Memory B cell (primary cell): ENCODE measurements at regions not wholly inside any gene's neighbourhood (a gene's known extent, or its start where the extent isn't known, plus 50 kb on each side); places are given as distances from the start of the nearest gene placed in this dataset.
"Not testable (repeated sequence)": the region's sequence is repeated elsewhere in the genome, so short reads cannot be mapped to it uniquely, and the experiment has no call there.

ENCODE experiments used
- ATAC-seq: fragments of 150-1000 bp; cut with Tn5 transposase; 2 replicates; pipeline ENCODE4 v1.10.0; 2021; ENCODE audit warnings: low read depth, mild to moderate bottlenecking, moderate library complexity
- DNase-seq, 2 donors: peaks; one replicate each; pipeline ENCODE4 v3.0.0; 2022; ENCODE audit warnings: low spot score in 2 of 2
- H3K27ac Mint-ChIP-seq: one replicate; pipeline ENCODE4 v1.8.0; 2022; ENCODE audit warnings: mild to moderate bottlenecking, moderate library complexity, mixed read lengths
- H3K27me3 Mint-ChIP-seq: one replicate; pipeline ENCODE4 v1.8.0; 2022; ENCODE audit warnings: mixed read lengths
- H3K36me3 Mint-ChIP-seq: one replicate; pipeline ENCODE4 v1.8.0; 2022; ENCODE audit warnings: mild to moderate bottlenecking, mixed read lengths
- H3K4me1 Mint-ChIP-seq: one replicate; pipeline ENCODE4 v1.8.0; 2022; ENCODE audit warnings: mixed read lengths
- H3K4me3 Mint-ChIP-seq: one replicate; pipeline ENCODE4 v1.8.0; 2022; ENCODE audit warnings: mild to moderate bottlenecking, moderate library complexity, mixed read lengths
- H3K9me3 Mint-ChIP-seq: one replicate; pipeline ENCODE4 v1.8.0; 2022; ENCODE audit warnings: mixed read lengths

DNA sequence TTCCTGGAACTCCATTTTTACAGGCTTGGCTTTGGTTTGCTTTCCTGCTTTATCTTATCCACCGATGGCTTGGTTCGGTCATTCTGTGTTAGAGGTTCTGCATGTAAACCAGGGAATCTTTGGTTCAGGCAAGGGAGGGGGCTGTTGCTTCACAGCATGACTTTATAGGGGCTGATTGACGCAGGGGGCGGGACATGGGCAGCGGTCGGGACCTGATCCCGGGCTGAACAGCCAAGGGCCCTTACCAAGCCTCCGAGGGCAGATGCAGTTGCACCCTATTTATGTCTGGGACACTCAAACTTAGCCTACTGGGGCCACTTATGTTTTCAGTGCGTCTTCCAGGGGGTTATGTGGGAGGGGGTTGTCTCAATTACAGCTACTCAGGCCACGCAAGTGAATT is 312.4 kb downstream of the ZNF536 start:
- peaks cover 1% of the 10 kb centered on the region for H3K9me3 Mint-ChIP-seq
- no peaks in the 10 kb centered on the region for H3K27me3 Mint-ChIP-seq
- no peaks in the 10 kb centered on the region for H3K4me1 Mint-ChIP-seq
- ATAC-seq (no peak), DNase-seq (no peak)
- no peaks in the 10 kb centered on the region for H3K36me3 Mint-ChIP-seq
- no peak overlapping the region for H3K27ac Mint-ChIP-seq
- H3K4me3 Mint-ChIP-seq, result no peak overlapping the region

DNA sequence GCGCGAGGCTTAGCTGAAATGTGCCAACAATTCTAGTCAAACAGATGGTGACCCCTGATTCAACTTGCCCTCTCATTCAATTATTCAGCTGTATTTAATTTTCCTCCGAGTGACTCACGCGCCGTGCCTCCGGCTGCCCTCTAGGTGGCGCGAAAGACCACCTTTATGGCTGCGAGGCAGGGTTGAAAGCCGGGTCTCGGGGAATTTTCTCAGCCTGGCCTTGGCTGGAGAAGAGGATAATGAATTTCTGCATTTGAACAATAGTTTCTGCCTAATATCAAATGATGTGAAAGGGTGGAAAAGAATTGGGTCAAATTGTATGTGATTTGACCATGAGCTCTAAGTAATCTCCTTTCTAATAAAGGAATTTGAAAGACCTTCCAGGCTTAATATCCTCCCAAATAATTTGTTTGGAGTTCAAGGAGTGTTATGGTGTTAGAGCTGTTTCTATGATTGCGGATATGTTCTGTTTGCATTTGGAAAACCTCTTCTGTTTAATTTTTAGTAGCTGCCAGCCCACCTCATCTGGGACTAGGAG is 310.9 kb downstream of the ZNF536 start:
- peak in 1 of 2 donors; percentile 17 for DNase-seq
- H3K4me1 Mint-ChIP-seq, result no peaks in the 10 kb centered on the region
- no peak overlapping the region for H3K4me3 Mint-ChIP-seq
- no peaks in the 10 kb centered on the region for H3K36me3 Mint-ChIP-seq
- H3K27ac Mint-ChIP-seq, result no peak overlapping the region
- no peak for ATAC-seq
- peaks cover 1% of the 10 kb centered on the region for H3K9me3 Mint-ChIP-seq
- H3K27me3 Mint-ChIP-seq, result no peaks in the 10 kb centered on the region

DNA sequence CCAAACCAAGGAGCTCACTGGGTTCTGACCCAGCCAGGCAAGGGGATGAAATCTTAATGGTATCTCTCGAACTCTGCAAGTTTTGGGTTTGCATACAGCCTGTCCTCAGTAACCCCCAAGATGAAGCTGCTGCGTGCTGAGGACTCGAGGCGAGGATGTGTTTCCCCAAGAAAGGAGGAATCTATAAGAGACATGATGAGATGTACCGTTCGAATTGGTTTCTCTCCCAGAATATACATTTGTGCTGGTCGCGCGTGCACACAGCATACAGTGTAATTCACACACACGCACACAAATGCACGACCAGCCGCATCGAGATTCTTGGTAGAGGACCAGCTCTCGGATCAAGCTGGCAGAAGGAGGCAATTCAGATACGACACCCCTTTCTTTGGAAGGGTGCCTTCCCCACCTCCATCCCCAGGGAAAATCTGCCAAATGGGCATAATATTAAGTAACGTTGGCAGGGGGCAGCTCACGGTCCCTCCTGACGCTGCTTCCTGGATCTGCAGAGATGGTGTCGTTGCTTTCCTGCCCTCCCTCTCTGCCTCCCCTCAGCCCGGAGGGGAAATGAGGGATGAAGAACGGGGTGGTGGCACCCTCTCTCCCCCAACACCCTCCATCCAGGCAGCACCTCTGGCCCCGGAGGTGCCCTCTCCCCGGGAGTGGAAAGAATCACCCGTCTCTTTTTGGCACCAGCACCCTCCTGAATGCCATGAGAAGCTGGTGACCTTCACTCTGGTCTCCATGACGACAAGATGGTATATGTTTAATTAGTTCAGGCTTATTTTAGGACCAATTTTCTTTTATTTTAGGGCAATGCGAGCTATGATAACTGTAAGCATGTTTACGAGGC is 310.2 kb downstream of the ZNF536 start:
- Mint-ChIP-seq H3K27me3 (no peaks in the 10 kb centered on the region), H3K4me1 (no peaks in the 10 kb centered on the region), H3K4me3 (no peak overlapping the region), H3K27ac (no peak overlapping the region), H3K9me3 (peaks cover 1% of the 10 kb centered on the region), H3K36me3 (no peaks in the 10 kb centered on the region)
- DNase-seq (no peak), ATAC-seq (no peak)

DNA sequence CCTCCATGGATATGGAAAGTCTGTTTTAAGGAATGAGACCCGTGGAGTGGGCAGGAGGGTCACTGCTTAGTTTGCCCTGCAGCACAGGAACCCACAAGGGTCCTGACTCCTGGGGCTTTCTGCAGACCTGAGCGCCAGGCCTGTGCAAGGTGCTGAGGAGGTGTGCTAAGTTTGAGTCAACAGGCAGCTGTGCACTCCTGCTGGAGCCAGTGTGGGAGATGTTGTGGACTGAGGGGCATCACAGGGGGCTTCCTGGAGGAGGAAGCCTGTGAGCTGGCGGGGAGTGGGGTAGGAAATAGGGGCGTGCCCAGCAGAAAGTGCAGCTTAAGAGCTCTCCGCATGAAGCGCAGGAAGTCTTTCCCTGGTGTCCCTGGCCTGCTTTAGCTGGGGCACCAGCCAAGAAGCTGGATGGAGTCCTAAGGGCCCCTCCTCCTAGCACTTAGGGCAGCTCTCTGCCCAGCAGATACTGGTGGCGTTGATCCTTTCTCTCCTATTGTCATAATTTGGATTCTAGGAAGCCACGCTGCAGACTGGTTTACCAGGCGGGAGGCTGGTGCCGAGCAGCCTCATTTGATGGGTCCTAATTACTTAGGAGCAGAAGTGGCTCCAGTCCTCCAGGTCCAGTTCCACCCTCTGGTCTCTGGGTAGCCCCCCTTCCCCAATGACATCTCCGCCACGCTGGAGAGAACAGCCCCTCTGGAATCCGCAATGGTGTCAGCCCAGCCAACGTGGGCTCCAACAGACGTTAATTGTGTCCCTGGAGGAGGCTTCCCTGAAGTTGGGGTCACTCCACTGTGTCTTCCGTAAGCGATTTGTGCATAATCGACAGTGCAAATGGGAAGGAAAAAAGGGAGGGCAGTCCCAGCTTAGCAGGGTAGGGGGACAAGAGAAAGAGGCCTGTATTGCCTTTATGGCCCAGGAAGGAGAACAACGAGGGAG is 309.2 kb downstream of the ZNF536 start:
- DNase-seq, result no peak
- no peaks in the 10 kb centered on the region for H3K27me3 Mint-ChIP-seq
- no peak overlapping the region for H3K27ac Mint-ChIP-seq
- ATAC-seq, result no peak
- no peaks in the 10 kb centered on the region for H3K36me3 Mint-ChIP-seq
- peaks cover 1% of the 10 kb centered on the region for H3K9me3 Mint-ChIP-seq
- H3K4me3 Mint-ChIP-seq, result no peak overlapping the region
- H3K4me1 Mint-ChIP-seq, result no peaks in the 10 kb centered on the region

DNA sequence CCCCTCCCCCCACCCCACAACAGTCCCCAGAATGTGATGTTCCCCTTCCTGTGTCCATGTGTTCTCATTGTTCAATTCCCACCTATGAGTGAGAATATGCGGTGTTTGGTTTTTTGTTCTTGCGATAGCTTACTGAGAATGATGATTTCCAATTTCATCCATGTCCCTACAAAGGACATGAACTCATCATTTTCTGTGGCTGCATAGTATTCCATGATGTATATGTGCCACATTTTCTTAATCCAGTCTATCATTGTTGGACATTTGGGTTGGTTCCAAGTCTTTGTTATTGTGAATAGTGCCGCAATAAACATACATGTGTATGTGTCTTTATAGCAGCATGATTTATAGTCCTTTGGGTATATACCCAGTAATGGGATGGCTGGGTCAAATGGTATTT is 308.2 kb downstream of the ZNF536 start:
- not testable (repeated sequence) for H3K27me3 Mint-ChIP-seq, H3K9me3 Mint-ChIP-seq, H3K36me3 Mint-ChIP-seq, H3K4me3 Mint-ChIP-seq, ATAC-seq, H3K4me1 Mint-ChIP-seq, DNase-seq, H3K27ac Mint-ChIP-seq

DNA sequence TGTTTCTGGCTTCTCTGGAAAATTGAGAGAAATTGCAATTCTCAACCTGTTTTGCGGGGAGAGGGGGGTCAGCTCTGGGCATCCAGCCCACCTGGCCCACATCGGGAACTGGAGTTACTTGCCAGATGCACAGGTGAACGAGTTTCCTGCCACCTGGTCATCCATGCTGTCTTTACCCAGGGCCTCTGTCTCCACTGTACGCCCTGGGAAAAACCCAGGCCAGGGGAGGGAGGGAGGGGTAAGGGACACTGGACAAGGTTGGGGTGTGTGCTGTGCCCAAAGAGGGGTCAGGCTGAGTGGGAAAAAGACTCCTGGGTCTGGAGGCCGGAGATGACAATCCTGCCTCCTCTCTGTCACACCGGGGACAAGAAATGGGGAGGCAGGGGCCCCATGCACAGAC is 307.6 kb downstream of the ZNF536 start:
- no peak for ATAC-seq
- no peak overlapping the region for H3K27ac Mint-ChIP-seq
- no peaks in the 10 kb centered on the region for H3K9me3 Mint-ChIP-seq
- no peaks in the 10 kb centered on the region for H3K4me1 Mint-ChIP-seq
- H3K4me3 Mint-ChIP-seq, result no peak overlapping the region
- no peak for DNase-seq
- H3K36me3 Mint-ChIP-seq, result no peaks in the 10 kb centered on the region
- H3K27me3 Mint-ChIP-seq, result no peaks in the 10 kb centered on the region

DNA sequence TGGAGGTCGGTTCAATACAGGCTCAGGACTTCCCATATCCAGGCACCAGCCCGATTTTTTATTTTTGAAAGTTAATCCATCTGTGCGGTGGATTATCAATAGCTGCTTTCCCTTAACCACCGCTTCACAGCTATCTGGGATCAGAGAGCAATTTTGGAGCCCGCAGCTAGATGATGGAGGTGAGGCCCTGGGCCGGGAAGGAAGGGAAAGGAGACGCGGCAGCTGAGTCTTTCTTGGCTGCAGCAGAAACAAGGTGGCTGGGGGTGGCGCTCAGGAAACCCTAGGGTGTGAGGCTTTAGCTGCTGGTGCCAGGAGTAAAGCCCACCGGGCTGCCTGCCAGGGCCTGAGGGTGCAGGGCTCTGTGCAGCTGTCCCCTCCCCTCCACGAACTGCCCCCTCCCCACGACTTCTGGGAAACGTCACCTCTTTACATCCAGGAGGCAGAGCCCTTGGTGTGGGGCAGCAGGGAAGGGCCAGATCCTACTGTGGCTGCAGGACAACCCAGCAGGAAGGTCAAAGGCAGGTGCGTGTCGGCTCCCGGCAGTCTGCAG is 307.0 kb downstream of the ZNF536 start:
- Mint-ChIP-seq H3K4me3 (no peak overlapping the region), H3K4me1 (no peaks in the 10 kb centered on the region), H3K36me3 (no peaks in the 10 kb centered on the region), H3K27ac (no peak overlapping the region), H3K9me3 (no peaks in the 10 kb centered on the region), H3K27me3 (no peaks in the 10 kb centered on the region)
- no peak for DNase-seq
- no peak for ATAC-seq

DNA sequence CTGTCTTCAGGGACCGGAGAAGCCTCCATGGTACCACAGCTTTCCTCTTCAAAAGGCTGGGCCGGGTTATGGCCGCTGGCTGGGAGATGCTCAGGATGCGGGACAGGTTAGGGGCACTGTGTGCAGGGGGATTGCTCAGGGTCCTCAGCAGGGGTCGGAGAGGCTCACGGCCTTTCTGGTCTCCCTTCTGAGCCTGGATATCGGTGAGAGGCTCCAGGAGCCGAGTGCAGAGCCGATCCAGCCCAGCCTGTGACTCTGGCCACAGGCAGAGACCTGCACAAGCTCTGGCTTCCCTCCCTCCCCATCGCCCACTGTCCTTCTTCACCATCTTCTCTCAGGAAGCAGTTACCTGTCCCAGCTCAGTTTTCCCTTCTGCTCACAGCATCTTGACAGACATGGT is 306.0 kb downstream of the ZNF536 start:
- H3K9me3 Mint-ChIP-seq, result no peaks in the 10 kb centered on the region
- no peaks in the 10 kb centered on the region for H3K4me1 Mint-ChIP-seq
- no peaks in the 10 kb centered on the region for H3K36me3 Mint-ChIP-seq
- no peak for ATAC-seq
- H3K4me3 Mint-ChIP-seq, result no peak overlapping the region
- H3K27ac Mint-ChIP-seq, result no peak overlapping the region
- no peaks in the 10 kb centered on the region for H3K27me3 Mint-ChIP-seq
- no peak for DNase-seq

DNA sequence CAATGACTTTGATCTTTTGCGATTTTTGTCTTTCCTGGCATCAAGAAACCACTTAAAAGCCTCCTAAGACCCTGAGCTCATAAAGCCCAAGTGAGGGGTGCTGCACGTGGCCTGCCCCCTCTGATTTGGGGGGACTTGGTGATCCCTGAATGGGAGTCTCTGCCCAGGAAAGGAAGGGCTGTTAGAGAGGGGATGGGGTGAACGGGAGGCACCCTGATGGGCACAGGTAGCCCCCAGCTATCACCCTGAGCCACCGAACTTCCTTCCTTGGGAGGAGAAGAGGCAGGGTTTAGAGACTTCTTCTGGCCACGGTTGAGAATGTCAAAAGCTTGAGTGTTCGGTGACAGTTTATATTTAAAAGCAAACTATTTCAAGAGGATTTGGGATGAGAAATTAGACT is 305.5 kb downstream of the ZNF536 start:
- Mint-ChIP-seq H3K9me3 (no peaks in the 10 kb centered on the region), H3K4me1 (no peaks in the 10 kb centered on the region), H3K27ac (no peak overlapping the region), H3K4me3 (no peak overlapping the region), H3K36me3 (no peaks in the 10 kb centered on the region), H3K27me3 (no peaks in the 10 kb centered on the region)
- ATAC-seq, result no peak
- no peak for DNase-seq

DNA sequence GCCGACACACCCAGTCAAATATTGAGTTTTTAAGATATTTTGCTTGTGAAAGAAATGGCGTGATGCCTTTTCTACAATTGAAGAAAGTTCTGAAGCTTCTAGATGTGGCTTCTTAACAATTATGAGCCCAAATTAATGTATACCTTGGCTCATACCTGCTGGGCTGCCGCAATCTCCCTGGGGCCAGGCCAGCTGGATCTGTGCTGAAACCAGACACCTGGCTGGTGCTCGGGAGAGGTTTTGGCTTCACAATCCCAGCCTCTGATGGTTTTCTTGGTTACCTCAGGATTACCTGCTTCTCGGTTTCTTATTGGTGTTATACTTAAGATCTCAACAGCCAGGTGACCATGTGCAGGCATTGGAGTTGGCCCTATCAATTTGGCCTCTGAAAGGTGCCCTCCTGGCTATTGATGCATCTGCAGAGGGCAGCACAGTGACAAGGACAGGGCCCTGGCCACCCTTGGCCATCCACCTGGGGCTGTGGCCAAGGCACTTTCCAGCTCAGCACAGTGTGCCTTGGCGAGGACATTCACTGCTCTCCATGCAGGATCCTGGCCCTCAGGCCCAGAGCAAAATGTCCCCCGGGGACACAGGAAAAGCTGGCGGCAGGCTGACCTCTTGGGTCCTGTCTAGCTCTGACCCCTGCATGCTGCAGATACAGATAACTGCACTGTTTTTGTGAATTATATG is 305.0 kb downstream of the ZNF536 start:
- DNase-seq (no peak), ATAC-seq (no peak)
- Mint-ChIP-seq H3K27me3 (no peaks in the 10 kb centered on the region), H3K36me3 (no peaks in the 10 kb centered on the region), H3K4me3 (no peak overlapping the region), H3K9me3 (no peaks in the 10 kb centered on the region), H3K4me1 (no peaks in the 10 kb centered on the region), H3K27ac (no peak overlapping the region)

DNA sequence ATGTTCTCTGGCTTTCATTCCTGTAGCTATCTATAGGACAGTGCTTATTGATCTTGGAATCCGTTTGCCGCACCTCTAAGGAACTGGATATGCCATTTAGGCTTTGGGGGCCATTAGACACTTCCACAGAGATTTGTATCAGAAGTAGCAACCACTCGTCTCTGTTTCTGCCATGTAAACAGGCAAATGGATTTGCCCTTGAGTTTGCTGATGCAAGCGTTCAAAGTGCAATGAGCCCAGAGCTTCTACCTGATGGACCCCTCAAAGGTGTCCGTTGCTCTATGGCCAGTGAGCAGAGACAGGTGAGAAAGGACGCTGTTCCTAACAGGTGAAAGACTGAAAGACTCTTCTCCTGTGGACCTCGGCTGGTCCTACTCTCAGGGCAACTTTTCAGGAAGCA is 302.9 kb downstream of the ZNF536 start:
- Mint-ChIP-seq H3K9me3 (no peaks in the 10 kb centered on the region), H3K27ac (no peak overlapping the region), H3K27me3 (peaks cover 2% of the 10 kb centered on the region), H3K4me3 (no peak overlapping the region), H3K4me1 (no peaks in the 10 kb centered on the region), H3K36me3 (no peaks in the 10 kb centered on the region)
- no peak for DNase-seq
- no peak for ATAC-seq

DNA sequence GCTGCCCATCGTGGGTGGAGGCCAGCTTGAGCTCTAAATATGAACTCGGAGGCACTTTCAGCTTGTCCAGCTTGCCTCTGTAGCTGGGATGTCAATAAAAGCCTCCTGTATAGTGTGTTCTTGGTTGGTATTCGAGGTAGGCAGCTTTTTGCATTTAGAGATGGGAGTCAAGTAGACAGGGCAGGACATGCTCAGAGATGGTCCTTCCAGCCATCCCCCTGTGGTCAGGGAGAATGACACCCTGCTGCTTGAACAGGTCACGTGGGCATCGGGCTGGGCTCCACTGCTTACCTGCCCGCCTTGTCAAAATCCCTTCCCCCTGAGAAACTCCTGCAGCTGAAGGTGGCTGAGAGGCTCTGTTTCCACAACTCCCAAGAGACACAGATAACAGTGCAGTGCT is 302.5 kb downstream of the ZNF536 start:
- no peak for DNase-seq
- H3K27me3 Mint-ChIP-seq, result peaks cover 2% of the 10 kb centered on the region
- H3K4me3 Mint-ChIP-seq, result no peak overlapping the region
- no peaks in the 10 kb centered on the region for H3K9me3 Mint-ChIP-seq
- no peaks in the 10 kb centered on the region for H3K36me3 Mint-ChIP-seq
- no peak overlapping the region for H3K27ac Mint-ChIP-seq
- no peaks in the 10 kb centered on the region for H3K4me1 Mint-ChIP-seq
- no peak for ATAC-seq

DNA sequence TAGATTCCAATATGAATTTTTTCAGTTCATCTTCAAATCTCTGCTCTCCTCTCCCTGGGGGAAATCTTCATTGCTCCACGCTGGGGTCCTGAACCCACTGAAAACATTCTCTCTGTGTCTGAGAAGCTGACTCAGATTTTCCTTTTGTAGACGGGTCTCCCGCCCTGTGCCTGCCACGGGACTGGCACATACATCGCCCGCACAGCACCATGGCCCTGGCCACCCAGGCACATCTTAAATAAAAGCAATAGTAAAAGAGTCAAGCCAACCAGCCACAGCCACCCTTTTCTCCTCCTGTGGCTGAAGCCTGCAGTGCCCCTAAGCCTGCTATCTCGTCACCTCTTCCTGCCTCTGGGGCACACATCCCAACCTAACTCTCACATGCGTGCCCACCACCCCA is 301.2 kb downstream of the ZNF536 start:
- Mint-ChIP-seq H3K4me3 (no peak overlapping the region), H3K27ac (no peak overlapping the region), H3K4me1 (no peaks in the 10 kb centered on the region), H3K36me3 (no peaks in the 10 kb centered on the region), H3K27me3 (peaks cover 2% of the 10 kb centered on the region), H3K9me3 (no peaks in the 10 kb centered on the region)
- DNase-seq, result no peak
- ATAC-seq, result no peak

DNA sequence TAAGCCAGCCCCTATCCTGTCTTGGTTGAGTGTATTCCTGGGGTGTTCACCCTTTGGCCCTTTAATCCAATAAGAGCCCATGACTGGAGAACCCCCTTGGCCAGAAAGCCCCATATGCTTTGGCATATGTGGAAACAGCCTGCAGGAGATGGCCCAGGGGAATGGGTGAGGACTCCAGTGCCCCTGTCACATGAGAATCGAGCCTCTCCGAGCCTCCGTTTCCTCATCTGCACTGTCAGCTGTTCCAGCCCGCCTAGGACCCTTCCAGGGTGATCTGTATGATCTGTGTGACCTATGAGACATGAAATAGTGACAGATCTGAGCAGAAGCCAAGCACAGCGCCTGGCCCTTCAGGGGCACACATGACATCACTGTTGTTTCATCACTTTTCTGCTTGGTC is 300.7 kb downstream of the ZNF536 start:
- Mint-ChIP-seq H3K27me3 (peaks cover 2% of the 10 kb centered on the region), H3K36me3 (no peaks in the 10 kb centered on the region), H3K4me1 (no peaks in the 10 kb centered on the region), H3K4me3 (no peak overlapping the region), H3K27ac (no peak overlapping the region), H3K9me3 (no peaks in the 10 kb centered on the region)
- ATAC-seq, result no peak
- no peak for DNase-seq
